ENCODE measurements at regions not wholly inside any gene's neighbourhood (a gene's known extent, or its start where the extent isn't known, plus 50 kb on each side); places are given as distances from the start of the nearest gene placed in this dataset.

DNA sequence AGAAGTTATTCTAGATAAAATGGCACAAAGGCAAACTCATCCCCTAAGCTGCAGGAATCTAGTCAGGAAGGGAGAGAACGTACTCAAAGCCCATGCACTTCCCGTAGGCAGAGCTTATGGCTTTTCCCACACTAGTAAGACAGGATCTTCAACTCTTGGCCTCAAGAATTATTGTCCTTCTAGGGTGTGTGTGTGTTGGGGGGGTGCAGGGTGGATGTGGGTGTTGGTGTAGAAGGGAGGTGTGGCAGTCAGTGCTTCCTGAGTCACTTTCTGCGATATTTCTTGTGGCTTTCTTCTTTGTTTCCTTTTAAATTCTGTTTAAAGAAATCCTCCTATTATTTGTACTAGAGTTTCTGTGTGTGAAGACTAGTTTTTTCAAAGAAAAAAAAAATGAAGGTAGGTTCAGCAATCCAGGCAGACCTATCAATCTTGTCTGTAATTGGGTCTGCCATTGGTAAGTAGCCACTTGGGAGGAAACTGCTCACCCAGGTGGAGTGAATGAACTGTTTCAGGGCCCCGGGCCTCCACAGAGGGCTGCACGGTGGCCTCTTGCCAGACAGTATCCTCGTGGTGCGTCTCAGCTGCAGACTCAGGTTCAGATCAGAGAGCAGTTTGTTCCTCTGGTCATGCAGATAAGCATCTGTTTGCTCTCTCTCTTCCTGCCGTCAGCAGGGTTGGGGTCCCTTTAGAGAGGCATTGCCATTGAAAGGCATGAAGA, 131.9 kb downstream of the NPR3 start:
- H3K36me3 ChIP-seq, result no peaks in the 10 kb centered on the region
- FAIRE-seq, result no peak
- TF ChIP-seq, protein P1, sequence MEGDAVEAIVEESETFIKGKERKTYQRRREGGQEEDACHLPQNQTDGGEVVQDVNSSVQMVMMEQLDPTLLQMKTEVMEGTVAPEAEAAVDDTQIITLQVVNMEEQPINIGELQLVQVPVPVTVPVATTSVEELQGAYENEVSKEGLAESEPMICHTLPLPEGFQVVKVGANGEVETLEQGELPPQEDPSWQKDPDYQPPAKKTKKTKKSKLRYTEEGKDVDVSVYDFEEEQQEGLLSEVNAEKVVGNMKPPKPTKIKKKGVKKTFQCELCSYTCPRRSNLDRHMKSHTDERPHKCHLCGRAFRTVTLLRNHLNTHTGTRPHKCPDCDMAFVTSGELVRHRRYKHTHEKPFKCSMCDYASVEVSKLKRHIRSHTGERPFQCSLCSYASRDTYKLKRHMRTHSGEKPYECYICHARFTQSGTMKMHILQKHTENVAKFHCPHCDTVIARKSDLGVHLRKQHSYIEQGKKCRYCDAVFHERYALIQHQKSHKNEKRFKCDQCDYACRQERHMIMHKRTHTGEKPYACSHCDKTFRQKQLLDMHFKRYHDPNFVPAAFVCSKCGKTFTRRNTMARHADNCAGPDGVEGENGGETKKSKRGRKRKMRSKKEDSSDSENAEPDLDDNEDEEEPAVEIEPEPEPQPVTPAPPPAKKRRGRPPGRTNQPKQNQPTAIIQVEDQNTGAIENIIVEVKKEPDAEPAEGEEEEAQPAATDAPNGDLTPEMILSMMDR (IDR thresholded peaks at IDR 0.05), result no peak
- WGBS, 2 donors, result 39 to 56% methylated on average over 8 of the region's 8 CpGs
- no peak for DNase-seq
- no peak overlapping the region for H3K4me3 ChIP-seq
- no peaks in the 10 kb centered on the region for H3K4me1 ChIP-seq
- intact Hi-C loops (cut with DNase I), result loop anchor here in 1 of 3 donors (10.0 kb wide), 1 partner anchor 128 kb away; the partner anchor contains the start of gene NPR3
- peak in 2 of 4 donors; percentile 44 to 48 for ATAC-seq
- H3K9me3 ChIP-seq, result no peaks in the 10 kb centered on the region
- no peaks in the 10 kb centered on the region for H3K27me3 ChIP-seq
- H3K27ac ChIP-seq, result no peak overlapping the region

- Histone ChIP-seq H3K4me3 (no peak overlapping the region), H3K4me1 (no peaks in the 10 kb centered on the region), H3K9me3 (no peaks in the 10 kb centered on the region), H3K27ac (no peak overlapping the region), H3K27me3 (no peaks in the 10 kb centered on the region), H3K36me3 (no peaks in the 10 kb centered on the region)
- no peak for ATAC-seq
- intact Hi-C loops (cut with DNase I), result loop anchor here in 1 of 3 donors (10.0 kb wide), 1 partner anchor 129 kb away; the partner anchor contains the start of gene NPR3
- TF ChIP-seq, protein P1 (IDR thresholded peaks at IDR 0.05), result no peak
- no peak for DNase-seq
- FAIRE-seq, result no peak
- 58 to 61% methylated on average over 3 of the region's 3 CpGs for WGBS, 2 donors
Measured at GRCh38 chr5:32843531-32843895, 132.4 kb downstream of the NPR3 start.

DNA sequence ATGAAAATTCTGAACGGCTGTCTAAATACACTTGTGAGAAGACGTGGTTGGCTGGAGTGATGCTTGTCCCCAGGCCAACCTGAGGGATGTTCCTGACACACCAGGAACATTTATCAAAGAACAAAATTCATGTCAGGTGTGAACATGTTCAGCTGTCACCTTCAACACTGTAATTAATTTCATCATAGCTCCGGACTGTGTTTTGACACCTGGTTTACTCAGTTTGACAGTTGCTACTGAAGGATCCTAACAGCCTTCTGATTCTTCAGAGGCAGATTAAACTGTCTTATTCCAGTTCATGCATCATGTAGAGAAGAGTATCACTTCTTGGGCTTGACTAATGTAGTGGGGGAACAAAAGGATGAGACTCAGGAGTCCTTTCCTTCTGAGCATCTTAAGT, 134.1 kb downstream of the NPR3 start:
- TF ChIP-seq, protein P1 (IDR thresholded peaks at IDR 0.05), result no peak
- Histone ChIP-seq H3K27me3 (no peaks in the 10 kb centered on the region), H3K27ac (no peak overlapping the region), H3K9me3 (no peaks in the 10 kb centered on the region), H3K4me1 (no peaks in the 10 kb centered on the region), H3K36me3 (no peaks in the 10 kb centered on the region), H3K4me3 (no peak overlapping the region)
- intact Hi-C loops (cut with DNase I), result loop anchor here in 1 of 3 donors (10.0 kb wide), 1 partner anchor 130 kb away; the partner anchor contains the start of gene NPR3
- DNase-seq (no peak), ATAC-seq (no peak), FAIRE-seq (no peak)
- 56 to 59% methylated on average over 3 of the region's 3 CpGs for WGBS, 2 donors

DNA sequence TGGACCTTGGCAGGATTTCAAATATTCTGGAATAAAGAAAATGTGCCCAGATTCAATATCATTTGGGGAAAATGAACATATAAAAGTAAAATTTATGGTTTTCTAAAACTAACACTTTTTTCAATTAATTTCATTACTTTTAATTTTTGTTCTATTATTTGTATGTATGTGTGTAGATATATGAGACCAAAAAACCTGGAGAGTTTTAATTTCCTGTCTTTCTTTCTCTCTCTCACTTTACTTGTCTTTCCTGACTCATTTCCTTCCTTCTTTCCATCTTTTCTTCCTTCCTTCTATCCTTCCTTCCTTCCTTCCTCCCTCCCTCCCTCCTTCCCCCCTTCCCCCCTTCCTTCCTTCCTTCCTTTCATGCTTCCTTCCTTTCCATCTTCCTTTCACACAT, 137.0 kb downstream of the NPR3 start:
- TF ChIP-seq, protein P1 (IDR thresholded peaks at IDR 0.05), result no peak
- Histone ChIP-seq H3K27ac (no peak overlapping the region), H3K4me1 (no peaks in the 10 kb centered on the region), H3K27me3 (no peaks in the 10 kb centered on the region), H3K36me3 (no peaks in the 10 kb centered on the region), H3K4me3 (no peak overlapping the region), H3K9me3 (no peaks in the 10 kb centered on the region)
- intact Hi-C loops (cut with DNase I), result loop anchor here in 1 of 3 donors (10.0 kb wide), 1 partner anchor 133 kb away; the partner anchor contains the start of gene NPR3
- no peak for DNase-seq
- no peak for ATAC-seq
- FAIRE-seq, result no peak

DNA sequence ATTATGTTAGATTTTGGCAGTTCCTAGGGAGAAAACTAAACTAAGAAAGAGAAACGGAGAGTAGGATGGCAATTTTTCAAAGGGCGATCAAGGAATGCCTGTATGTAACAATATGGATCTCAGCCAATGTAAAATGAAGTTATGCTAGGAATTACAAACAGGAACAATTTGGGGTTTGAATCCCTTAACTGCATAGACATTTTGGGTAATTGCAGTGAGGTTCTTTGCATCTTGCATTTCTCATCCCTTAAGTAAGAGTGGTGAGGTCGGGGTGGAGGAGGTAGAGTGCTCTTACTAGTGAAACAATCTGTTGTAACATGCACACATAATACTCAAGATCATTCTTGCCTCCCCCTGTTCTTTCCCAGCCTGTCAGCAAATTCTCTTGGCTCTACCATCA, 137.6 kb downstream of the NPR3 start:
- Histone ChIP-seq H3K4me3 (no peak overlapping the region), H3K9me3 (no peaks in the 10 kb centered on the region), H3K36me3 (no peaks in the 10 kb centered on the region), H3K27me3 (no peaks in the 10 kb centered on the region), H3K27ac (no peak overlapping the region), H3K4me1 (no peaks in the 10 kb centered on the region)
- intact Hi-C loops (cut with DNase I), result loop anchor here in 1 of 3 donors (10.0 kb wide), 1 partner anchor 134 kb away; the partner anchor contains the start of gene NPR3
- TF ChIP-seq, protein P1 (IDR thresholded peaks at IDR 0.05), result no peak
- WGBS, 2 donors, result 42 to 47% methylated on average over 3 of the region's 3 CpGs
- no peak for DNase-seq
- FAIRE-seq, result no peak
- no peak for ATAC-seq
